Right atrium auricular region (tissue), 2 donors: ENCODE measurements at regions not wholly inside any gene's neighbourhood (a gene's known extent, or its start where the extent isn't known, plus 50 kb on each side); places are given as distances from the start of the nearest gene placed in this dataset.

Experiments used
- DNase-seq: peaks from one replicate; pipeline ENCODE4 v3.0.0-alpha.2; 2019; ENCODE audit warnings: low spot score
- H3K27ac ChIP-seq, 2 donors: fragments of 200-600 bp; sonication (generic); 1 replicate in 1 of 2; 2 replicates in 1 of 2; pipeline ENCODE4 v1.5.1; 2016 to 2019
- H3K27me3 ChIP-seq, 2 donors: fragments of 200-600 bp; sonication (generic); one replicate each; pipeline versions ENCODE4 v1.5.1 to v1.6.0; 2017 to 2019
- H3K36me3 ChIP-seq: fragments of 200-600 bp; sonication (generic); one replicate; pipeline ENCODE4 v1.5.1; 2016
- H3K4me1 ChIP-seq, 2 donors: fragments of 200-600 bp; sonication (generic); one replicate each; pipeline versions ENCODE4 v1.5.1 to v1.6.0; 2017 to 2019
- H3K4me3 ChIP-seq, 2 donors: fragments of 200-600 bp; sonication (generic); 1 replicate in 1 of 2; 2 replicates in 1 of 2; pipeline ENCODE4 v1.5.1; 2017 to 2019; ENCODE audit warnings: mild to moderate bottlenecking in 1 of 2, moderate library complexity in 1 of 2
- H3K9me3 ChIP-seq, 2 donors: fragments of 200-600 bp; sonication (generic); one replicate each; pipeline ENCODE4 v1.5.1; 2019
- TF ChIP-seq, protein P1 (sequence below), 2 donors: fragments of 200-600 bp; sonication (generic); IDR thresholded peaks; one replicate each; pipeline ENCODE4 v1.5.1; 2019; ENCODE audit warnings: antibody characterized with exemption in 2 of 2

DNA sequence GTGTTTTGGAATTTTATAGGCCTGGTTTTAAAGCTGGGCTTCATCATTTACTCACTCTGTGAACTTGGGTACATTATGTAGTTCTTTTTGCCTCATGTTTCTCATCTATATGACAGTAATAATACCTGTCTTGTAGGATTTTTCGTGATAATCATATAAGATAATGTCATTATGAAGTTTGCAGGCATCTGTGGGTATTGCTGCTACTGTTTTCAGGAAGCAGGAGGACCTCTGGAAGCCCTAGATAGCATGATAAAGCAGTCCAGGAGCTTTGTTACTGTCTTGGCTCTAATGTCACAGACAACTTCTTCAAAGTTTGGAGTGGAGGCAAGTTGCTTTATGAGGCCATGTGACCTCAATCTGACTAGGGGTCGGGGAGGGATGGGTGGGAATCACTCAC is 145.0 kb upstream of the MEIS2 start:
- no peaks in the 10 kb centered on the region for H3K9me3 ChIP-seq
- no peak overlapping the region for H3K4me3 ChIP-seq
- no peaks in the 10 kb centered on the region for H3K27me3 ChIP-seq
- no peaks in the 10 kb centered on the region for H3K4me1 ChIP-seq
- H3K27ac ChIP-seq = no peak overlapping the region
- TF ChIP-seq, protein P1, sequence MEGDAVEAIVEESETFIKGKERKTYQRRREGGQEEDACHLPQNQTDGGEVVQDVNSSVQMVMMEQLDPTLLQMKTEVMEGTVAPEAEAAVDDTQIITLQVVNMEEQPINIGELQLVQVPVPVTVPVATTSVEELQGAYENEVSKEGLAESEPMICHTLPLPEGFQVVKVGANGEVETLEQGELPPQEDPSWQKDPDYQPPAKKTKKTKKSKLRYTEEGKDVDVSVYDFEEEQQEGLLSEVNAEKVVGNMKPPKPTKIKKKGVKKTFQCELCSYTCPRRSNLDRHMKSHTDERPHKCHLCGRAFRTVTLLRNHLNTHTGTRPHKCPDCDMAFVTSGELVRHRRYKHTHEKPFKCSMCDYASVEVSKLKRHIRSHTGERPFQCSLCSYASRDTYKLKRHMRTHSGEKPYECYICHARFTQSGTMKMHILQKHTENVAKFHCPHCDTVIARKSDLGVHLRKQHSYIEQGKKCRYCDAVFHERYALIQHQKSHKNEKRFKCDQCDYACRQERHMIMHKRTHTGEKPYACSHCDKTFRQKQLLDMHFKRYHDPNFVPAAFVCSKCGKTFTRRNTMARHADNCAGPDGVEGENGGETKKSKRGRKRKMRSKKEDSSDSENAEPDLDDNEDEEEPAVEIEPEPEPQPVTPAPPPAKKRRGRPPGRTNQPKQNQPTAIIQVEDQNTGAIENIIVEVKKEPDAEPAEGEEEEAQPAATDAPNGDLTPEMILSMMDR (IDR thresholded peaks at IDR 0.05) = no peak
- no peak for DNase-seq
- H3K36me3 ChIP-seq = no peaks in the 10 kb centered on the region

DNA sequence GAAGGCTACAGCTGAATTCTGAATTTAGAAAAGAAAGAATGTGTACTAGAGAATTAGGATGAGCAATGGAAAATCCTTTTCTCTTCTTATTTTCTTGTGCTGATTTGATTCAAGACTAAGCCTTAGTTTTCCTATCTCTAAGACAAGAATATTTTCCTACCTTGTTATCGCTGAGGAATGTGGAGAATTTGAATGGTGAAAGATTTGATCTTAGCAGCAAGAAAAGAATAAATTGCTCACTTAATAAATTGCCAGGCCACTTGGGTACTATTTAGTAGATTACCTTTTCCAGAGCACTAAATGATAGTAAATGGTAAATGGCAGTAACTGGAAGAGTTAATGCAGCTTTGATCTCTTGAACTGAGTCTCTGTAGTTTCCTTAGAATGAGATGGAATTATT is 145.7 kb upstream of the MEIS2 start:
- no peak overlapping the region for H3K27ac ChIP-seq
- TF ChIP-seq, protein P1 (IDR thresholded peaks at IDR 0.05) = no peak
- no peaks in the 10 kb centered on the region for H3K4me1 ChIP-seq

DNA sequence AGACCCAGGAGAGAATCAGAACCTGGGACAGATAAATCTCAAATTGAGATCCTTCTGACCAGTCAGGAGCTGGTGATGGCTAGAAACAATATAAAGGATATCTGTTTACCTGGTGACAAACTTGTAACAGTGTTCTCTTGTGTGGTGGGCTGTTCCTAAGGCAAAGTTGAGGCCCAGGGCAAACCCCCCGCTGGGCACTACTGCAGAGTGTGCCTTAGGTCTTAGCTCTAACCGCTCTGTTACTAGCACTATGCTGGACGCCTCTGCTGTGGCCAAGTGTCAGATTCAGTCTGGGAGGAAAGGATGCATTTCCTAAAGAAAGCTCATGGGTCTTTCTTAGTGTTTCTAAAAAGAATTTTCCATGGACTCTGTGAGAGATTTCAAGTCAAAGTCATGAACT is 146.5 kb upstream of the MEIS2 start:
- H3K27me3 ChIP-seq = no peaks in the 10 kb centered on the region
- TF ChIP-seq, protein P1 (IDR thresholded peaks at IDR 0.05) = no peak
- DNase-seq = no peak
- H3K36me3 ChIP-seq = no peaks in the 10 kb centered on the region
- no peaks in the 10 kb centered on the region for H3K4me1 ChIP-seq
- no peak overlapping the region for H3K4me3 ChIP-seq
- H3K27ac ChIP-seq = no peak overlapping the region
- H3K9me3 ChIP-seq = no peaks in the 10 kb centered on the region

More for the DNA sequence above, 145.7 kb upstream of the MEIS2 start:
- Histone ChIP-seq H3K27me3 (no peaks in the 10 kb centered on the region), H3K9me3 (no peaks in the 10 kb centered on the region), H3K4me3 (no peak overlapping the region), H3K36me3 (no peaks in the 10 kb centered on the region)
- DNase-seq = no peak

DNA sequence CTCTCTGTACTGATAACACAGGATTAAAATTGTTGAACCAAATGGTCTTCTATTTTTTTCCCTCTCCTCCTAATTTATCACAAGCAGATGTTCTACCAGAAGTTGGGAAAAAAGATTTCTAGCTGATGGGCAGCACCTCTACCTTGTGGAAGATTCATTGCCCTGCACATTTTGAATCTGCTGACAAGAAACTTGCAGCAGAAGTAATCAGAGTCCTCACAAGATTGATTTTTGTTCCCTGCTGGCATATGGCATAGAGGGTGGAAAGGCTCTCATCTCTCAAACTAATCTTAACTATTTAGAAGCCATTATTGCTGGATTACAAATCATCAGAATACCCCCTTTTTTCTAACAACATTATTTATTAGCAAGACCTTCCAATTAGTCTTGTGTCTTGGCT is 148.9 kb upstream of the MEIS2 start:
- Histone ChIP-seq H3K36me3 (no peaks in the 10 kb centered on the region), H3K4me3 (no peak overlapping the region), H3K27ac (no peak overlapping the region), H3K4me1 (no peaks in the 10 kb centered on the region), H3K27me3 (no peaks in the 10 kb centered on the region), H3K9me3 (no peaks in the 10 kb centered on the region)
- TF ChIP-seq, protein P1 (IDR thresholded peaks at IDR 0.05) = no peak
- no peak for DNase-seq

DNA sequence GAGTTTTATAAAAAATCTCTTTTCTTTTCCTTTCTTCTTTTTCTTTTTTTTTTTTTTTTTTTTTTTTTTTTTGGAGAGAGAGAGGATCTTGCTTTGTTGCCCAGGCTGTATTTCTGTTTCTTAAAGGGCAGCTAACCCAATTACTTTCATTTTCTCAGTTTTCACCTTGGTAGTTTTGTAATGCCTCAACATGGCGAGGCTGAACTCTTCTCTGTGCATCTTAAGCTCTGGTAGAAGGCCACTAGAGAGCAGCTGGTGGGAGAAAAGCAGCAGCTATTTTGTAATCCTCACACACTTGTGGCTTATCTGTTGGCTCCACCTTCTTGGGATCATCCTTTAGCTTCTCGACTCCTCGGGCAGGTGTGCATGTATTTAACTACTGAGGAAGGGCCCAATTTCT is 152.2 kb upstream of the MEIS2 start:
- TF ChIP-seq, protein P1 (IDR thresholded peaks at IDR 0.05) = no peak
- DNase-seq = no peak
- no peaks in the 10 kb centered on the region for H3K27me3 ChIP-seq

DNA sequence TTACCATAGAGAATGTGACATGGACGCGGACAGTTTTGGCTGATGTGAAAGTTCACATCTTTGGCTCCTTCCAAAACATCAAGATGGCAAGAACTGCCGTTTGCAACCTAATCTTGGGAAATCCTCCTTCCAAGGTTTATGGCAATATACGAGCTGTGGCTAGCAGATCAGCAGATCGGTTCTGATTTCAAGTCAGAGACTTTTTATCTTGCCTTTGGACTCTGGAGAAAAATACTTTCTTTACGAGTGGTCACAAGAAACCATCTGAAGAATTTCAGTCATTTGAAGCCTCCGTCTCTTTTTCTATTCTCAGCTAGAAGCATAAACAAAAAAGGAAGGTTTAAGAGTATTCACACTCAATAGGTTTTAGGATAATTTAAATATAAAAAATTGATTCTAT is 153.5 kb upstream of the MEIS2 start:
- no peaks in the 10 kb centered on the region for H3K9me3 ChIP-seq
- H3K4me3 ChIP-seq = no peak overlapping the region
- no peaks in the 10 kb centered on the region for H3K27me3 ChIP-seq
- no peaks in the 10 kb centered on the region for H3K4me1 ChIP-seq
- no peak for DNase-seq
- no peaks in the 10 kb centered on the region for H3K36me3 ChIP-seq
- no peak overlapping the region for H3K27ac ChIP-seq
- TF ChIP-seq, protein P1 (IDR thresholded peaks at IDR 0.05) = no peak

More for the DNA sequence above, 152.2 kb upstream of the MEIS2 start:
- H3K36me3 ChIP-seq = no peaks in the 10 kb centered on the region
- H3K4me3 ChIP-seq = no peak overlapping the region
- no peaks in the 10 kb centered on the region for H3K4me1 ChIP-seq
- no peaks in the 10 kb centered on the region for H3K9me3 ChIP-seq
- H3K27ac ChIP-seq = no peak overlapping the region
